ENCODE measurements at regions not wholly inside any gene's neighbourhood (a gene's known extent, or its start where the extent isn't known, plus 50 kb on each side); places are given as distances from the start of the nearest gene placed in this dataset.

DNA sequence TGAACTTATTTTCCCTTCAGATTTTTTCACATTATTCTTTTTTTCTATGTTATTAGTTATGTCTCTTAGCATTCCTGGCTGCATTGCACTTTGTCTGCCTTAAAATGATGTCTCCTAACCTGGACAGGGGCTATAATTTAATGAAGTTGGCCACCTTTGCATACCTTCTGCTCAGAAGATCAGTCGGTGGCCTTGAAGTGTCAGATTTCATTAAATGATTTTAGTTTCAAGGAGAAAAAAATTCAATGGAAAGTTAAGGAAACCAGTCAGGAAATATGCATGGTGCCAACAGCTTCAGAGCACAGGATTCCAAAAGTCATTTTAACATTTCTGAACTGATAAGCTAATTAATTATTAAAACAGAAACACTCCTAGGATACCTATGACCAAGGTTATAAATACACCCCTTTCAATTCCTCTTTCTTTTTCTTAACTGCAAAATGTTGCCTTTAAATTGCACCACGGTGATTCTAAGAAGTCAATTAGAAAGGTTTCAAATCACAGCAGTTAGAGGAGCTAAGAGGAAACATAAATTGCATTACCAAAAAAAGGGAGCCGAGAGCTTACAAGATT, 533.4 kb downstream of the KCNJ2 start:
- TF ChIP-seq, protein P1, sequence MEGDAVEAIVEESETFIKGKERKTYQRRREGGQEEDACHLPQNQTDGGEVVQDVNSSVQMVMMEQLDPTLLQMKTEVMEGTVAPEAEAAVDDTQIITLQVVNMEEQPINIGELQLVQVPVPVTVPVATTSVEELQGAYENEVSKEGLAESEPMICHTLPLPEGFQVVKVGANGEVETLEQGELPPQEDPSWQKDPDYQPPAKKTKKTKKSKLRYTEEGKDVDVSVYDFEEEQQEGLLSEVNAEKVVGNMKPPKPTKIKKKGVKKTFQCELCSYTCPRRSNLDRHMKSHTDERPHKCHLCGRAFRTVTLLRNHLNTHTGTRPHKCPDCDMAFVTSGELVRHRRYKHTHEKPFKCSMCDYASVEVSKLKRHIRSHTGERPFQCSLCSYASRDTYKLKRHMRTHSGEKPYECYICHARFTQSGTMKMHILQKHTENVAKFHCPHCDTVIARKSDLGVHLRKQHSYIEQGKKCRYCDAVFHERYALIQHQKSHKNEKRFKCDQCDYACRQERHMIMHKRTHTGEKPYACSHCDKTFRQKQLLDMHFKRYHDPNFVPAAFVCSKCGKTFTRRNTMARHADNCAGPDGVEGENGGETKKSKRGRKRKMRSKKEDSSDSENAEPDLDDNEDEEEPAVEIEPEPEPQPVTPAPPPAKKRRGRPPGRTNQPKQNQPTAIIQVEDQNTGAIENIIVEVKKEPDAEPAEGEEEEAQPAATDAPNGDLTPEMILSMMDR (IDR thresholded peaks at IDR 0.05), result no peak
- no peak for TF ChIP-seq POLR2A (IDR thresholded peaks at IDR 0.05)

All from Peyer's patch (tissue), 4 donors.